H1 (cell line): ENCODE measurements at regions not wholly inside any gene's neighbourhood (a gene's known extent, or its start where the extent isn't known, plus 50 kb on each side); places are given as distances from the start of the nearest gene placed in this dataset.

Experiments
- CTCF ChIA-PET: fragments of 300-600 bp; sonication (Branson Sonifier 250); formaldehyde crosslinking; loops from one replicate; lab custom pipeline; 2021; ENCODE audit not compliant: partially characterized antibody; lab: Charles Lee
- POLR2A ChIA-PET: fragments of 300-600 bp; sonication (Branson Sonifier 250); formaldehyde crosslinking; loops from one replicate; lab custom pipeline; 2021; ENCODE audit warnings: inconsistent platforms; ENCODE audit not compliant: partially characterized antibody; lab: Charles Lee
- DNase-seq, 2 experiments: peaks; one replicate each; pipeline versions ENCODE4 v3.0.0 to v3.0.0-alpha.2; 2010 to 2022; ENCODE audit warnings: low spot score in 2 of 2, low read depth in 1 of 2, mixed read lengths in 1 of 2
- FAIRE-seq: peaks from 2 replicates; lab custom pipeline; 2011; peaks lifted over from hg19 to GRCh38; lab: Jason Lieb, UNC
- H2AFZ ChIP-seq: 2 replicates; pipeline ENCODE4 v1.8.1; 2012; ENCODE audit warnings: low read length, inconsistent platforms
- H2AK5ac ChIP-seq: 2 replicates; pipeline ENCODE4 v1.6.1; 2013; ENCODE audit warnings: low read depth, low read length
- H2BK120ac ChIP-seq: replicated peaks from 2 replicates; pipeline ENCODE3; 2013; ENCODE audit warnings: low read depth, low read length, inconsistent platforms
- H2BK12ac ChIP-seq: 2 replicates; pipeline ENCODE4 v1.6.1; 2013; ENCODE audit warnings: low read depth, low read length
- H2BK15ac ChIP-seq: 2 replicates; pipeline ENCODE4 v1.6.1; 2013; ENCODE audit warnings: low read length
- H2BK20ac ChIP-seq: 2 replicates; pipeline ENCODE4 v1.6.1; 2013; ENCODE audit warnings: low read length
- H2BK5ac ChIP-seq: 2 replicates; pipeline ENCODE4 v1.6.1; 2013; ENCODE audit warnings: low read depth, low read length
- H3K14ac ChIP-seq: 2 replicates; pipeline ENCODE4 v1.6.1; 2013; ENCODE audit warnings: inconsistent platforms; ENCODE audit not compliant: insufficient read length
- H3K18ac ChIP-seq: 2 replicates; pipeline ENCODE4 v1.6.1; 2013; ENCODE audit warnings: low read length; ENCODE audit errors: extremely low read depth
- H3K23ac ChIP-seq: 2 replicates; pipeline ENCODE4 v1.6.1; 2013; ENCODE audit warnings: inconsistent platforms; ENCODE audit not compliant: insufficient read length
- H3K23me2 ChIP-seq: 2 replicates; pipeline ENCODE4 v1.6.1; 2013; ENCODE audit warnings: low read depth, low read length
- H3K27ac ChIP-seq: 2 replicates; pipeline ENCODE4 v1.6.1; 2011; ENCODE audit warnings: low read depth, low read length, inconsistent platforms
- H3K27me3 ChIP-seq, 4 experiments: replicated peaks in 1 of 4; 1 replicate in 1 of 4; 2 replicates in 3 of 4; pipeline versions ENCODE4 v1.6.1 to v1.8.1; 2011 to 2013; ENCODE audit warnings: low read length in 3 of 4, mild to moderate bottlenecking in 3 of 4, inconsistent platforms in 2 of 4, mixed read lengths in 2 of 4, moderate library complexity in 1 of 4; ENCODE audit not compliant: control insufficient read depth in 3 of 4, insufficient read depth in 3 of 4; ENCODE audit errors: extremely low read depth in 1 of 4
- H3K36me3 ChIP-seq, 4 experiments: 2 replicates each; pipeline versions ENCODE4 v1.6.1 to v1.8.1; 2011 to 2013; ENCODE audit warnings: mild to moderate bottlenecking in 4 of 4, low read length in 3 of 4, moderate library complexity in 2 of 4, control low read depth in 1 of 4, inconsistent platforms in 1 of 4; ENCODE audit not compliant: insufficient read depth in 4 of 4, control insufficient read depth in 2 of 4
- H3K4ac ChIP-seq: replicated peaks from 2 replicates; pipeline ENCODE3; 2013; ENCODE audit warnings: low read length, low read depth, mixed read lengths, inconsistent platforms; ENCODE audit not compliant: insufficient read length
- H3K4me1 ChIP-seq, 4 experiments: replicated peaks in 1 of 4; 1 replicate in 1 of 4; 2 replicates in 3 of 4; pipeline versions ENCODE4 v1.6.1 to v1.8.1; 2011 to 2013; ENCODE audit warnings: low read length in 3 of 4, inconsistent platforms in 2 of 4, mixed read lengths in 1 of 4; ENCODE audit not compliant: insufficient read depth in 4 of 4, control insufficient read depth in 3 of 4
- H3K4me2 ChIP-seq, 2 experiments: 2 replicates each; pipeline versions ENCODE4 v1.6.1 to v1.8.1; 2011 to 2013; ENCODE audit warnings: low read depth in 2 of 2, low read length in 2 of 2, control low read depth in 1 of 2, inconsistent platforms in 1 of 2, mild to moderate bottlenecking in 1 of 2; ENCODE audit not compliant: insufficient read depth in 1 of 2
- H3K4me3 ChIP-seq, 4 experiments: fragments of 200-600, 300-600 bp in 1 of 4; sonication (generic), shearing (Covaris generic), sonication (Bioruptor Twin) in 1 of 4; 2 replicates each; pipeline versions ENCODE4 v1.5.1 to v1.8.1; 2011 to 2016; ENCODE audit warnings: low read length in 4 of 4, low read depth in 3 of 4, control low read depth in 2 of 4, inconsistent platforms in 2 of 4, mild to moderate bottlenecking in 2 of 4, mixed read lengths in 1 of 4, moderate library complexity in 1 of 4; ENCODE audit not compliant: insufficient read depth in 2 of 4; ENCODE audit errors: extremely low read depth in 1 of 4
- H3K56ac ChIP-seq: replicated peaks from 2 replicates; pipeline ENCODE3; 2013; ENCODE audit warnings: low read depth, mild to moderate bottlenecking, mixed read lengths, low read length, inconsistent platforms; ENCODE audit not compliant: insufficient read length
- H3K79me1 ChIP-seq: 2 replicates; pipeline ENCODE4 v1.6.1; 2013; ENCODE audit warnings: low read depth, low read length, control low read depth
- H3K79me2 ChIP-seq, 2 experiments: 2 replicates each; pipeline versions ENCODE4 v1.6.1 to v1.8.1; 2012 to 2013; ENCODE audit warnings: low read length in 2 of 2, mild to moderate bottlenecking in 2 of 2, inconsistent platforms in 1 of 2; ENCODE audit not compliant: insufficient read depth in 2 of 2, control insufficient read depth in 1 of 2
- H3K9ac ChIP-seq, 4 experiments: replicated peaks in 1 of 4; 1 replicate in 1 of 4; 2 replicates in 3 of 4; pipeline versions ENCODE4 v1.6.1 to v1.8.1; 2011 to 2013; ENCODE audit warnings: low read depth in 3 of 4, low read length in 3 of 4, control low read depth in 2 of 4, mild to moderate bottlenecking in 2 of 4, moderate library complexity in 2 of 4, inconsistent platforms in 1 of 4; ENCODE audit errors: extremely low read depth in 1 of 4
- H3K9me3 ChIP-seq, 2 experiments: 2 replicates each; pipeline versions ENCODE4 v1.6.1 to v1.8.1; 2012 to 2013; ENCODE audit warnings: mild to moderate bottlenecking in 2 of 2, moderate library complexity in 2 of 2, control low read depth in 1 of 2, inconsistent platforms in 1 of 2, low read depth in 1 of 2, low read length in 1 of 2, mixed read lengths in 1 of 2; ENCODE audit not compliant: insufficient read depth in 2 of 2
- H4K20me1 ChIP-seq, 2 experiments: replicated peaks in 1 of 2; 2 replicates each; pipeline versions ENCODE3 to v1.8.1; 2011 to 2013; ENCODE audit warnings: inconsistent platforms in 2 of 2, low read length in 2 of 2, mild to moderate bottlenecking in 1 of 2; ENCODE audit not compliant: insufficient read depth in 2 of 2, control insufficient read depth in 1 of 2
- H4K5ac ChIP-seq: 2 replicates; pipeline ENCODE4 v1.6.1; 2013; ENCODE audit warnings: low read length, low read depth, mixed read lengths, inconsistent platforms; ENCODE audit not compliant: insufficient read length
- H4K8ac ChIP-seq: 2 replicates; pipeline ENCODE4 v1.8.0; 2013; ENCODE audit warnings: mild to moderate bottlenecking, moderate library complexity, low read length, inconsistent platforms; ENCODE audit not compliant: insufficient read depth; ENCODE audit errors: extremely low read depth
- H4K91ac ChIP-seq: replicated peaks from 2 replicates; pipeline ENCODE3; 2013; ENCODE audit warnings: low read length, mixed read lengths, inconsistent platforms; ENCODE audit not compliant: insufficient read length
- BACH1 ChIP-seq: IDR thresholded peaks from 2 replicates; pipeline ENCODE4 v1.6.1; 2012; ENCODE audit warnings: low read length, improper control_type of control experiment
- CHD1 ChIP-seq: IDR thresholded peaks from 2 replicates; pipeline ENCODE4 v1.6.1; 2012; ENCODE audit warnings: low read depth, low read length, improper control_type of control experiment
- EZH2 ChIP-seq: fragments of 200-600 bp; sonication (generic); IDR thresholded peaks from 2 replicates; pipeline ENCODE4 v1.7.1; 2012; ENCODE audit warnings: low read depth, mild to moderate bottlenecking, moderate library complexity, low read length, inconsistent platforms; ENCODE audit not compliant: severe bottlenecking
- GABPA ChIP-seq: IDR thresholded peaks from 2 replicates; pipeline ENCODE4 v1.6.1; 2011; ENCODE audit warnings: mild to moderate bottlenecking, low read length, moderate library complexity, borderline replicate concordance; ENCODE audit not compliant: insufficient read depth
- GTF2F1 ChIP-seq: IDR thresholded peaks from 2 replicates; pipeline ENCODE4 v1.6.1; 2012; ENCODE audit warnings: low read depth, low read length, improper control_type of control experiment, borderline replicate concordance
- HDAC2 ChIP-seq, 2 experiments: fragments of 300-600 bp in 1 of 2; sonication (generic) in 1 of 2; IDR thresholded peaks; 2 replicates each; pipeline ENCODE4 v1.6.1; 2011 to 2012; ENCODE audit warnings: low read depth in 2 of 2, low read length in 2 of 2, mild to moderate bottlenecking in 2 of 2, moderate library complexity in 2 of 2, borderline replicate concordance in 1 of 2, inconsistent platforms in 1 of 2
- PHF8 ChIP-seq: fragments of 200-600 bp; sonication (generic); conservative IDR thresholded peaks from 2 replicates; pipeline ENCODE4 v1.7.1; 2012; ENCODE audit warnings: low read depth, mild to moderate bottlenecking, inconsistent platforms, low read length, moderate library complexity
- POU5F1 ChIP-seq: IDR thresholded peaks from 2 replicates; pipeline ENCODE4 v1.6.1; 2011; ENCODE audit warnings: low read depth, mild to moderate bottlenecking, low read length, moderate library complexity
- RXRA ChIP-seq: IDR thresholded peaks from 2 replicates; pipeline ENCODE4 v1.6.1; 2011; ENCODE audit warnings: low read depth, mild to moderate bottlenecking, low read length, moderate library complexity; ENCODE audit not compliant: insufficient read depth
- SIN3A ChIP-seq, 2 experiments: IDR thresholded peaks in 1 of 2; conservative IDR thresholded peaks in 1 of 2; 2 replicates each; pipeline ENCODE4 v1.6.1; 2011 to 2012; ENCODE audit warnings: low read length in 2 of 2, improper control_type of control experiment in 1 of 2, low read depth in 1 of 2, mild to moderate bottlenecking in 1 of 2
- SP1 ChIP-seq: IDR thresholded peaks from 2 replicates; pipeline ENCODE4 v1.6.1; 2011; ENCODE audit warnings: low read depth, low read length
- SP2 ChIP-seq: IDR thresholded peaks from 2 replicates; pipeline ENCODE4 v1.6.1; 2012; ENCODE audit warnings: mild to moderate bottlenecking, low read length, inconsistent platforms
- SP4 ChIP-seq: IDR thresholded peaks from 2 replicates; pipeline ENCODE4 v1.6.1; 2012; ENCODE audit warnings: low read length, inconsistent platforms
- SRF ChIP-seq: IDR thresholded peaks from 2 replicates; pipeline ENCODE4 v1.6.1; 2011; ENCODE audit warnings: mild to moderate bottlenecking, low read depth, low read length, moderate library complexity
- TAF1 ChIP-seq: IDR thresholded peaks from 2 replicates; pipeline ENCODE4 v1.6.1; 2011; ENCODE audit warnings: mild to moderate bottlenecking, low read depth, low read length
- TCF12 ChIP-seq: IDR thresholded peaks from 2 replicates; pipeline ENCODE4 v1.6.1; 2011; ENCODE audit warnings: low read depth, mild to moderate bottlenecking, low read length
- WGBS, 2 experiments: shearing (Covaris generic) in 1 of 2; methylation state at CpG; one replicate each; pipeline versions ENCODE4 v1.1.6 to v1.1.7; 2013 to 2015; ENCODE audit warnings: low lambda C conversion rate in 2 of 2, mixed read lengths in 2 of 2, inconsistent platforms in 1 of 2, low coverage in 1 of 2, missing lambda C conversion rate in 1 of 2; ENCODE audit not compliant: insufficient replicate concordance in 2 of 2, insufficient coverage in 1 of 2, insufficient read length in 1 of 2; ENCODE audit errors: extremely low coverage in 1 of 2, missing lambda C conversion rate in 1 of 2; 5-methylcytosine and 5-hydroxymethylcytosine counted together

DNA sequence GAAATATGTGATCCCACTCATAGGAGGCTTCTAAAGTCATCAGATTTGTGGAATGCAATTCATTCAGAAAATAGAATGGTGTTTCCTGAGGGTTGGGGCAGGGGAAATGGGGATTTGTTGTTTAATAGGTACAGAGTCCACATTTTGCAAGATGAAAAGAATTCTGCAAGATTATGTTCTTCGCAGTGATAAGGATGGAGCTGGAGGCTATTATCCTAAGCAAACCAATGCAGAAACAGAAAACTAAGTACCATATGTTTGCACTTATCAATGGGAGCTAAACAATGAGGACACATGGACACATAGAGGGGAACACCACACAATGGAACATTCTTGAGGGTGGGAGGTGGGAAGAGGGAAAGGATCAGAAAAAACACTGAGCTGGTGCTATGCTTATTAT, 144.3 kb upstream of the NLGN4X start:
- Histone ChIP-seq H3K4ac (no peak overlapping the region), H3K4me1 (no peaks in the 10 kb centered on the region), H4K20me1 (no peaks in the 10 kb centered on the region), H4K91ac (no peak overlapping the region), H2BK5ac (no peak overlapping the region), H3K79me2 (no peaks in the 10 kb centered on the region), H2AK5ac (no peak overlapping the region), H3K14ac (no peak overlapping the region), H3K4me3 (no peak overlapping the region), H3K23me2 (no peaks in the 10 kb centered on the region), H4K5ac (no peak overlapping the region), H3K36me3 (no peaks in the 10 kb centered on the region), H3K27me3 (no peaks in the 10 kb centered on the region), H4K8ac (no peak overlapping the region), H3K18ac (no peak overlapping the region), H3K56ac (no peak overlapping the region), H3K23ac (no peak overlapping the region), H2BK120ac (no peak overlapping the region), H3K27ac (no peak overlapping the region), H2BK20ac (no peak overlapping the region), H2AFZ (no peak overlapping the region), H2BK12ac (no peak overlapping the region), H3K4me2 (no peak overlapping the region), H3K79me1 (no peaks in the 10 kb centered on the region), H3K9ac (no peak overlapping the region), H3K9me3 (no peaks in the 10 kb centered on the region), H2BK15ac (no peak overlapping the region)
- FAIRE-seq (no peak), DNase-seq (no peak)
- ChIA-PET CTCF (interaction anchor here (2.8 kb wide), 1 partner anchor 10 kb away, joined by 8 read pairs; no protein-coding TSS in a partner anchor), POLR2A (no interaction called here)
- WGBS, 2 experiments, result 80% methylated on average over 1 of the region's 1 CpG; no CpG with 5 or more reads in 1 of the 2 experiments
- TF ChIP-seq BACH1 (no peak), EZH2 (no peak), SIN3A (conservative IDR thresholded peaks at IDR 0.05 in 1 of 2, IDR thresholded peaks at IDR 0.05 in 1 of 2; ENCODE audit: low read depth in 1 of 2, low read length in 2 of 2) (no peak), TCF12 (no peak), CHD1 (no peak), SRF (no peak), SP4 (no peak), SP1 (no peak), PHF8 (no peak), SP2 (no peak), TAF1 (no peak), GTF2F1 (no peak), RXRA (no peak), GABPA (no peak), POU5F1 (no peak), HDAC2 (IDR thresholded peaks at IDR 0.05; ENCODE audit: borderline replicate concordance in 1 of 2, low read depth in 2 of 2, low read length in 2 of 2) (no peak)
